GM13976 (cell line): ENCODE measurements at regions not wholly inside any gene's neighbourhood (a gene's known extent, or its start where the extent isn't known, plus 50 kb on each side); places are given as distances from the start of the nearest gene placed in this dataset.
"Not testable (repeated sequence)": the region's sequence is repeated elsewhere in the genome, so short reads cannot be mapped to it uniquely, and the experiment has no call there.

Experiments used
- DNase-seq: peaks from one replicate; pipeline ENCODE4 v3.0.0; 2012; ENCODE audit warnings: low spot score
- in situ Hi-C: fragments of 300-500 bp; cut with MboI; formaldehyde crosslinking; loops from one replicate; pipeline ENCODE4 v1.12.0; 2022; ENCODE audit warnings: low sequenced_read_pairs, mixed read lengths, inconsistent platforms; ENCODE audit not compliant: unreplicated experiment
- TF ChIP-seq, protein P1 (sequence below): IDR thresholded peaks from 2 replicates; pipeline ENCODE4 v1.5.1; 2012; ENCODE audit warnings: borderline replicate concordance, mild to moderate bottlenecking; ENCODE audit not compliant: insufficient read depth; ENCODE audit errors: extremely low read depth, missing control alignments, control extremely low read depth

DNA sequence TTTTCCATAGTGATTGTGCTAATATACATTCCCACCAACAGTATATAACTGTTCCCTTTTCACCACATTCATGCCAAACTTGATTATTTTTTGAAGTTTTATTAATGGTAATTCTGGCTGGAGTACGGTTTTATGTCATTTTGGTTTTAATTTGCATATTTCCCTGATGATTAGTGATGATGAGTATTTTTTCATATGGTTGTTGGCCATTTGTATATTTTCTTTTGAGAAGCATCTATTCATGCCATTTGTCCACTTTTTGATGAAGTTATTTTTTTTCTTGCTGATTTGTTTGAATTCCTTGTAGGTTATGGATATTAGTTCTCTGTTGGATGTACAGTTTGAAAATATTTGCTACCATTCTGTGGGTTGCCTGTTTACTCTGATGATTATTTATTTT is 484.4 kb upstream of the SPRY2 start:
- TF ChIP-seq, protein P1, sequence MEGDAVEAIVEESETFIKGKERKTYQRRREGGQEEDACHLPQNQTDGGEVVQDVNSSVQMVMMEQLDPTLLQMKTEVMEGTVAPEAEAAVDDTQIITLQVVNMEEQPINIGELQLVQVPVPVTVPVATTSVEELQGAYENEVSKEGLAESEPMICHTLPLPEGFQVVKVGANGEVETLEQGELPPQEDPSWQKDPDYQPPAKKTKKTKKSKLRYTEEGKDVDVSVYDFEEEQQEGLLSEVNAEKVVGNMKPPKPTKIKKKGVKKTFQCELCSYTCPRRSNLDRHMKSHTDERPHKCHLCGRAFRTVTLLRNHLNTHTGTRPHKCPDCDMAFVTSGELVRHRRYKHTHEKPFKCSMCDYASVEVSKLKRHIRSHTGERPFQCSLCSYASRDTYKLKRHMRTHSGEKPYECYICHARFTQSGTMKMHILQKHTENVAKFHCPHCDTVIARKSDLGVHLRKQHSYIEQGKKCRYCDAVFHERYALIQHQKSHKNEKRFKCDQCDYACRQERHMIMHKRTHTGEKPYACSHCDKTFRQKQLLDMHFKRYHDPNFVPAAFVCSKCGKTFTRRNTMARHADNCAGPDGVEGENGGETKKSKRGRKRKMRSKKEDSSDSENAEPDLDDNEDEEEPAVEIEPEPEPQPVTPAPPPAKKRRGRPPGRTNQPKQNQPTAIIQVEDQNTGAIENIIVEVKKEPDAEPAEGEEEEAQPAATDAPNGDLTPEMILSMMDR, result no peak
- in situ Hi-C loops, result no loop called here
- DNase-seq, result no peak

DNA sequence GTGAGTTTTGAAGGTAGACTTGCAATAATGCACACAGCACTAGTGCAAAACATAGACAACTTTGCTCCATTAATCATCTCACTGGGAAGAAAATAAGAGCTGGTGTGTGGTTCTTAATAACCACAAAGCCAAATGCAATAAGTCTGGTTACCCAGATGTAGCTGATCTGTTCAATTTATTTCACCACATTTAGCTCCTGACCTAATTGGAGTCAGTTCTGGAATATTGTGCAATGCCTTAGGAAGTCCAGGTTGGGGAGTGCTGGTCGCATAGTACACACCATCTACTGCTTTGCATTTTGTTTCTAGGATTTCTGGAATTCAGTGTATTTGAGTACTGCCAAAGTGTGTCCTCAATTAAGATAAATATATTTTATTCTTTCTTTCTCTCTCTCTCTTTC is 483.3 kb upstream of the SPRY2 start:
- in situ Hi-C loops, result no loop called here
- no peak for DNase-seq
- TF ChIP-seq, protein P1, result no peak

DNA sequence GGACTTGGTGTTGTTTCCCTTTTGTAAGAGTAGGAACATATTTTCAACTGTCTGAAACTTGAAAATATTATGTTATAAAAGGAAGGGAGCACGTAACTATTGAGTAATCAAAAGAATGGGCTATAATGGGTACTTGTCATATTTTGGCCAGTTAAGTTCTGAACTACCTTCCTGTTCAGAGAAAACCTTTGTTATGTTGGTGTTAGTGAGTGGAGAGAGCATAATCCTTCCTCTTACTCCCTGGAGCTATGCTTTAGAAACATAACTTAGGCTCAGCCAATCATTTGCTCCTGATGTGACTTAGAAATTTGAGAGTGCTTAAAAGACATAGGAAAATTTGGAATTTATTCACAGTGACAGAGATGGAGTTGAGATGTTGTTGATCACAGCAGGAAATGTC is 482.5 kb upstream of the SPRY2 start:
- in situ Hi-C loops, result no loop called here

DNA sequence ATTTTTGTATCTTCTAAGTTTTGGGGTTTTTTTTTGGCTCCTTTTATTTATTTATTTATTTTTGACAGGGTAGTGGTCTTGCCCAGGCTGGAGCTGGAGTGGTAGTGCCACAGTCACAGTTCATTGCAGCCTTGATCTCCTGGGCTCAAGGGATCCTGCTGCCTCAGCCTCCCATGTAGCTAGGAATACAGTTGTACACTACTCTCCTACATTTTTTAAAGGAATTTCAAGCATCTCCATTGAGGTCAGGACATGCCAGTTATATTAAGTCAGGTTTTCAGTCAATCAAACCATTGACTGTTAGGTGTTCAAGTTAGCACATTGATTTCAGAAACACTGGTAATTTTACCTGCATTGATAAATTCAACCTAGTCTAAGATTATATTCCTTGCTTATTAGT is 480.5 kb upstream of the SPRY2 start:
- in situ Hi-C loops, result no loop called here
- TF ChIP-seq, protein P1, result no peak
- DNase-seq, result no peak

More for the DNA sequence above, 482.5 kb upstream of the SPRY2 start:
- no peak for DNase-seq
- TF ChIP-seq, protein P1, result no peak

DNA sequence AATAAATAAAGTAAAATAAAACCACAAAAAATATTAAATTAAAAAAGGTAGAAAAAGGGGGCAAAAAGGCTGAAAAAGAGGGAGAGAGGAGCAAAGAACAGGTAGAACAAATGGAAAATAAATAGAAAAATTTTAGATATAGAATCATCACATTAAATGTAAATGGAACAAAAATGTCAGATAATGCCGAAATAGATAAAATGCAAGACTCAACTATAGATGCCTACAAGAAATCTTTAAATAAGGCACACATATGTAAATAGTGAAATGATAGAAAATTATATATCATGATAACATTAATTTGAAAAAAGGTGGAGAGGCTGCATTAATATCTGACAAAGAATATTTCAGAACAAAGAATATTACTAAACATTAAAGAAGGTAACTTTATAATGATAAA is 477.1 kb upstream of the SPRY2 start:
- TF ChIP-seq, protein P1, result no peak
- DNase-seq, result no peak
- in situ Hi-C loops, result no loop called here

DNA sequence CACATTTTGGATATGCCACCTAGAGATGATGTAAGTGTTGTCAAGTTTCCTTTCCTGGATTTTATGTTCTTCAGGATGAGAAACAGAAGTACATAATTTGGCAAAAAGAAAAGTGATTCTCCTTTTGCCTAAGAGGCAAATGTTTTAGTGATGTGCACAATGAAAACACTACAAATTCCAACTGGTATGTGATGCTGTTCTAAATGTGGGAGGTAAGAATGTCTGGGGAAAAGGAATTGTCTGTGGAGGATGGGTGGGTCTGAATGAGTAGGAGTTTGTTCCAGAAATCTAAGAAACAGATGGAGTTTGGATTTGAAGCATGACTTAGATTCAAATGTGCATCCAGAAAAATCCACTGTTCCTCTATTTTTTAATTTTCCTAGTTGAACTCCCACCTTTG is 473.6 kb upstream of the SPRY2 start:
- TF ChIP-seq, protein P1, result no peak
- in situ Hi-C loops, result no loop called here
- DNase-seq, result no peak

DNA sequence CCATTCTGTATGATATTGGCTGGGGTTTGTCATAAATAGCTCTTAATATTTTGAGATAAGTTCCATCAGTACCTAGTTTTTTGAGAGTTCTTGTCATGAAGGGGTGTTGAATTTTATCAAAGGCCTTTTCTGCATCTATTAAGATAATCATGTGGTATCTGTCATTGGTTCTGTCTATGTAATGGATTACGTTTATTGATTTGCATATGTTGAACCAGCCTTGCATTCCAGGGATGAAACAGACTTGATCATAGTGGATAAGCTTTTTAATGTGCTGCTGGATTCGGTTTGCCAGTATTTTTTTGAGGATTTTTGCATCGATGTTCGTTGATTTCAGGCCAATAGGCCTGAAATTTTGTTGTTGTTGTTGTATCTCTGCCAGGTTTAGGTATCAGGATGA is 469.4 kb upstream of the SPRY2 start:
- DNase-seq, in situ Hi-C loops: not testable (repeated sequence)
